ENCODE measurements at regions not wholly inside any gene's neighbourhood (a gene's known extent, or its start where the extent isn't known, plus 50 kb on each side); places are given as distances from the start of the nearest gene placed in this dataset.

GRCh38 chr5:171681677-171682076 is 103.9 kb upstream of the SMIM23 start:
- no peak for TF ChIP-seq CTCF (IDR thresholded peaks at IDR 0.05)
- no peak for TF ChIP-seq EP300 (IDR thresholded peaks at IDR 0.05)
